ENCODE measurements at regions not wholly inside any gene's neighbourhood (a gene's known extent, or its start where the extent isn't known, plus 50 kb on each side); places are given as distances from the start of the nearest gene placed in this dataset.

- no peak for DNase-seq (ENCODE audit: low spot score in 2 of 2)
- Histone ChIP-seq H3K4me3 (no peak overlapping the region), H3K9me3 (no peaks in the 10 kb centered on the region), H3K4me1 (no peaks in the 10 kb centered on the region), H3K27me3 (peaks cover 0 to 14% of the 10 kb centered on the region in 2 donors), H3K27ac (no peak overlapping the region), H3K36me3 (no peaks in the 10 kb centered on the region)
- intact Hi-C loops (cut with DNase I; ENCODE audit: low total_unique reads), result no loop called here
- no peak for TF ChIP-seq CTCF (IDR thresholded peaks at IDR 0.05)
- no peak for TF ChIP-seq POLR2AphosphoS5 (IDR thresholded peaks at IDR 0.05)
- no peak for TF ChIP-seq POLR2A (IDR thresholded peaks at IDR 0.05)
These were observed 154.4 kb downstream of the FOXL1 start for GRCh38 chr16:86732621-86733295.

GRCh38 chr16:86733546-86734254 lies 155.4 kb downstream of the FOXL1 start:
- DNase-seq (ENCODE audit: low spot score in 2 of 2), result no peak
- Histone ChIP-seq H3K27ac (no peak overlapping the region), H3K4me3 (no peak overlapping the region), H3K4me1 (no peaks in the 10 kb centered on the region), H3K36me3 (no peaks in the 10 kb centered on the region), H3K9me3 (no peaks in the 10 kb centered on the region), H3K27me3 (peaks cover 0 to 14% of the 10 kb centered on the region in 2 donors)
- intact Hi-C loops (cut with DNase I; ENCODE audit: low total_unique reads), result no loop called here
- TF ChIP-seq POLR2A (IDR thresholded peaks at IDR 0.05) (no peak), CTCF (IDR thresholded peaks at IDR 0.05) (no peak), POLR2AphosphoS5 (IDR thresholded peaks at IDR 0.05) (no peak)

GRCh38 chr16:86734543-86735460 lies 156.5 kb downstream of the FOXL1 start:
- intact Hi-C loops (cut with DNase I; ENCODE audit: low total_unique reads), result loop anchor here (1.0 kb wide), 1 partner anchor 43 kb away; no protein-coding TSS in a partner anchor
- Histone ChIP-seq H3K4me1 (no peaks in the 10 kb centered on the region), H3K9me3 (no peaks in the 10 kb centered on the region), H3K4me3 (no peak overlapping the region), H3K36me3 (no peaks in the 10 kb centered on the region), H3K27me3 (peaks cover 0 to 14% of the 10 kb centered on the region in 2 donors), H3K27ac (no peak overlapping the region)
- TF ChIP-seq CTCF (IDR thresholded peaks at IDR 0.05), result no peak
- TF ChIP-seq POLR2AphosphoS5 (IDR thresholded peaks at IDR 0.05), result no peak
- TF ChIP-seq POLR2A (IDR thresholded peaks at IDR 0.05), result no peak
- no peak for DNase-seq (ENCODE audit: low spot score in 2 of 2)

GRCh38 chr16:86735727-86736126 lies 157.4 kb downstream of the FOXL1 start:
- Histone ChIP-seq H3K9me3 (no peaks in the 10 kb centered on the region), H3K4me1 (no peaks in the 10 kb centered on the region), H3K27ac (no peak overlapping the region), H3K27me3 (peaks cover 0 to 14% of the 10 kb centered on the region in 2 donors), H3K4me3 (no peak overlapping the region), H3K36me3 (no peaks in the 10 kb centered on the region)
- no peak for DNase-seq (ENCODE audit: low spot score in 2 of 2)
- intact Hi-C loops (cut with DNase I; ENCODE audit: low total_unique reads), result loop anchor here (1.0 kb wide), 2 partner anchors 21 to 43 kb away; no protein-coding TSS in a partner anchor
- TF ChIP-seq POLR2A (IDR thresholded peaks at IDR 0.05), result no peak
- no peak for TF ChIP-seq CTCF (IDR thresholded peaks at IDR 0.05)
- TF ChIP-seq POLR2AphosphoS5 (IDR thresholded peaks at IDR 0.05), result no peak
